ENCODE measurements at regions not wholly inside any gene's neighbourhood (a gene's known extent, or its start where the extent isn't known, plus 50 kb on each side); places are given as distances from the start of the nearest gene placed in this dataset.

GRCh38 chr22:47435204-47435487 is 672.7 kb downstream of the TBC1D22A start:
- H3K36me3 ChIP-seq (ENCODE audit: insufficient read depth), result no peaks in the 10 kb centered on the region; the same call in 1 of the 2 replicates
- Mint-ChIP-seq H3K27me3 (ENCODE audit: insufficient read depth, low read depth, poor library complexity) (peaks cover 5% of the 10 kb centered on the region), H3K27ac (no peak overlapping the region)

More at GRCh38 chr22:47435204-47435487, 672.7 kb downstream of the TBC1D22A start:
- DNase-seq (ENCODE audit: low spot score) (no peak), ATAC-seq (no peak)
- Mint-ChIP-seq H3K9me3 (peaks cover 94% of the 10 kb centered on the region), H3K4me1 (no peaks in the 10 kb centered on the region), H3K36me3 (ENCODE audit: low read depth) (peaks cover 39% of the 10 kb centered on the region), H3K4me3 (no peak overlapping the region)
- Histone ChIP-seq H3K27ac (ENCODE audit: low read depth) (no peak overlapping the region), H2AFZ (no peak overlapping the region), H3K4me1 (ENCODE audit: insufficient read depth) (no peaks in the 10 kb centered on the region), H3K79me2 (replicated peaks; ENCODE audit: insufficient read depth) (no peaks in the 10 kb centered on the region), H3K27me3 (ENCODE audit: insufficient read depth) (no peaks in the 10 kb centered on the region), H3K9me2 (ENCODE audit: insufficient read depth) (no peaks in the 10 kb centered on the region), H3K4me3 (no peak overlapping the region), H3K4me2 (no peak overlapping the region), H3F3A (replicated peaks; ENCODE audit: low read depth) (no peaks in the 10 kb centered on the region), H4K20me1 (replicated peaks; ENCODE audit: insufficient read depth) (no peaks in the 10 kb centered on the region)
- TF ChIP-seq STAT1 (IDR thresholded peaks at IDR 0.05; ENCODE audit: unreplicated experiment) (no peak), CREB1 (CRISPR knock-in tag; IDR thresholded peaks at IDR 0.05; ENCODE audit: low read depth) (no peak), JUNB (IDR thresholded peaks at IDR 0.05; ENCODE audit: unreplicated experiment) (no peak), CTCF (conservative IDR thresholded peaks at IDR 0.05; ENCODE audit: low read depth in 2 of 2) (no peak), NANOG (IDR thresholded peaks at IDR 0.05; ENCODE audit: borderline replicate concordance) (no peak), ETS1 (IDR thresholded peaks at IDR 0.05) (no peak), ZNF114 (CRISPR knock-in tag; IDR thresholded peaks at IDR 0.05) (no peak), ZNF462 (CRISPR knock-in tag; IDR thresholded peaks at IDR 0.05) (no peak), POLR2AphosphoS5 (IDR thresholded peaks at IDR 0.05; ENCODE audit: low read depth) (no peak), EZH2 (IDR thresholded peaks at IDR 0.05; ENCODE audit: low read depth, unreplicated experiment) (no peak), REST (IDR thresholded peaks at IDR 0.05; ENCODE audit: unreplicated experiment) (no peak), ZNF331 (CRISPR knock-in tag; IDR thresholded peaks at IDR 0.05; ENCODE audit: low read depth) (no peak), EZH2phosphoT487 (IDR thresholded peaks at IDR 0.05; ENCODE audit: unreplicated experiment) (no peak)

Data from GM23338 (cell line).